Stomach (tissue), 8 donors: ENCODE measurements at regions not wholly inside any gene's neighbourhood (a gene's known extent, or its start where the extent isn't known, plus 50 kb on each side); places are given as distances from the start of the nearest gene placed in this dataset.

ENCODE experiments used
- DNase-seq, 2 donors: peaks; one replicate each; pipeline versions ENCODE4 v3.0.0 to v3.0.0-alpha.2; 2013 to 2019
- H3K27ac ChIP-seq, 5 donors: fragments of 200-600 bp in 4 of 5; sonication (generic) in 4 of 5; one replicate each; pipeline ENCODE4 v1.5.1; 2013 to 2019; ENCODE audit warnings: mild to moderate bottlenecking in 1 of 5, moderate library complexity in 1 of 5
- H3K27me3 ChIP-seq, 3 donors: fragments of 200-600 bp; sonication (generic); one replicate each; pipeline ENCODE4 v1.5.1; 2017 to 2019; ENCODE audit warnings: mixed run types in 1 of 3
- H3K36me3 ChIP-seq, 4 donors: fragments of 200-600 bp; sonication (generic); 1 replicate in 3 of 4; 2 replicates in 1 of 4; pipeline ENCODE4 v1.5.1; 2016 to 2019
- H3K4me1 ChIP-seq, 4 donors: fragments of 200-600 bp; sonication (generic); one replicate each; pipeline ENCODE4 v1.5.1; 2016 to 2019
- H3K4me3 ChIP-seq, 4 donors: fragments of 200-600 bp; sonication (generic) in 3 of 4; one replicate each; pipeline ENCODE4 v1.5.1; 2016 to 2019; ENCODE audit warnings: mild to moderate bottlenecking in 1 of 4
- H3K9me3 ChIP-seq, 4 donors: fragments of 200-600 bp; sonication (generic); one replicate each; pipeline ENCODE4 v1.5.1; 2016 to 2019
- EP300 ChIP-seq: sonication (generic); formaldehyde crosslinking; IDR thresholded peaks from one replicate; pipeline ENCODE4 v1.6.1; 2017; ENCODE audit warnings: antibody characterized with exemption
- POLR2A ChIP-seq, 4 donors: fragments of 450-650 bp; IDR thresholded peaks; one replicate each; pipeline ENCODE4 v1.6.1; 2016; ENCODE audit warnings: antibody characterized with exemption in 4 of 4, control low read depth in 2 of 4, mild to moderate bottlenecking in 1 of 4, moderate library complexity in 1 of 4
- POLR2AphosphoS5 ChIP-seq, 3 donors: sonication (generic); formaldehyde crosslinking; IDR thresholded peaks; one replicate each; pipeline ENCODE4 v1.6.1; 2016; ENCODE audit warnings: antibody characterized with exemption in 3 of 3
- WGBS, 5 donors: extraction: QIAGEN DNeasy Blood & Tissue Kit in 3 of 5; methylation state at CpG; one replicate each; pipeline versions ENCODE4 v1.1.5 to v1.1.7; 2013 to 2018; 5-methylcytosine and 5-hydroxymethylcytosine counted together
- intact Hi-C: fragments of 100-400 bp; cut with DNase I; formaldehyde crosslinking; loops from one replicate; pipeline ENCODE4 v1.15.1; 2023; ENCODE audit warnings: low total_unique reads
- TF ChIP-seq, protein P1 (sequence below), 7 experiments: fragments of 450-650 bp in 4 of 7; fragments of 200-600 bp in 3 of 7; sonication (generic) in 3 of 7; IDR thresholded peaks; one replicate each; pipeline ENCODE4 v1.5.1; 2016 to 2019; ENCODE audit warnings: antibody characterized with exemption in 7 of 7, control low read depth in 2 of 7, mild to moderate bottlenecking in 1 of 7
- donor health status: healthy with polysubstance abuse.
- donor health status: Bipolar disorder and iron deficiency.
- donor health status: healthy.

DNA sequence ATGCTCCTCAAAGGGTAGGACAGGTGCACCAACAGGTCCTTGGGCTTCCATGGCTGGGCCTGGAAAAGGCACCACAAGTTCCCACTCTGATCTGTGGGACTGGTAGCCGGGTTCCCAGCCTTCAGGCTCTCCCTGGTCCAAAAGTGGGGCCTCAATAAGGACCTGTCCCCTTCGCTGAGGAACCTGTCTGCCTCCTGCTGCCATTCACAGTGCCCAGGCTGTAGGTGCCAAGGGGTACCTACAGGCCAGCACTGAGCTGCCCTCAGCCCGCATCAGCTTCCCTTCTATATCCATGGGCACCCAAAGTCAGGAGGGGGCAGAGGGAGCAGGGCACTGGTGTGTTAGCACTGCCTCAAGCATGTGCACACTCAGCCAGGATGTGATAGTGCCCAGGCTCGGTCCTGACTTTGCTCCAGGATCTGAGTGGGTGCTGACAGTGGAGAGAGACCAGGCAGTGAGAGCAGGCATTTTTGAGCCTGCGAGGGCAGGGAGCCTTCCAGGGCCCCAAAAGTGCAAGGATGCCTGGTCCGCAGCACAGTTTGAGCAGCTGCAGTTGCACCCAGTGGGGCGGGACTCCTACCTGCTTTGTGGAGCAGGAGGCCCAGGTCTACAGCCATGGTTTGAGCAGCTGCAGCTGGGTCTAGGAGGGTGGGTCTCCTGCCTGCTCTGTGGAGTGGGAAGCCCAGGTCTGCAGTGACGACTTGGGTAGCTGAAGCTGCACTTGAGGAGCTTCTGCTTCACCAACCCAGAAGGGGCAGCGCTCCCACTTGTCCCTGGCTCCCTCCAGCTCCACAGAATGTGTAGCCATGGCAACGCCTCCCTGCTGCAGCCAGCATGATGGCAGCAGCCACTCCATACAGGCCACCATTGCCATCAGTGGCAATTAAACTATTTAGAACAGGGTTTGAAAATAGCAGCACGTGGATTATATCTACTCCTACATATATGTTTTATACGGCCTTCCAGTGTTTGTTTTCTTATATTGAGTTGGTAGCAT is 376.4 kb downstream of the KCTD8 start:
- no peak overlapping the region for H3K4me3 ChIP-seq
- H3K4me1 ChIP-seq: no peaks in the 10 kb centered on the region
- DNase-seq: no peak
- no peak for TF ChIP-seq POLR2AphosphoS5 (IDR thresholded peaks at IDR 0.05)
- TF ChIP-seq EP300: no peak
- TF ChIP-seq, protein P1, sequence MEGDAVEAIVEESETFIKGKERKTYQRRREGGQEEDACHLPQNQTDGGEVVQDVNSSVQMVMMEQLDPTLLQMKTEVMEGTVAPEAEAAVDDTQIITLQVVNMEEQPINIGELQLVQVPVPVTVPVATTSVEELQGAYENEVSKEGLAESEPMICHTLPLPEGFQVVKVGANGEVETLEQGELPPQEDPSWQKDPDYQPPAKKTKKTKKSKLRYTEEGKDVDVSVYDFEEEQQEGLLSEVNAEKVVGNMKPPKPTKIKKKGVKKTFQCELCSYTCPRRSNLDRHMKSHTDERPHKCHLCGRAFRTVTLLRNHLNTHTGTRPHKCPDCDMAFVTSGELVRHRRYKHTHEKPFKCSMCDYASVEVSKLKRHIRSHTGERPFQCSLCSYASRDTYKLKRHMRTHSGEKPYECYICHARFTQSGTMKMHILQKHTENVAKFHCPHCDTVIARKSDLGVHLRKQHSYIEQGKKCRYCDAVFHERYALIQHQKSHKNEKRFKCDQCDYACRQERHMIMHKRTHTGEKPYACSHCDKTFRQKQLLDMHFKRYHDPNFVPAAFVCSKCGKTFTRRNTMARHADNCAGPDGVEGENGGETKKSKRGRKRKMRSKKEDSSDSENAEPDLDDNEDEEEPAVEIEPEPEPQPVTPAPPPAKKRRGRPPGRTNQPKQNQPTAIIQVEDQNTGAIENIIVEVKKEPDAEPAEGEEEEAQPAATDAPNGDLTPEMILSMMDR (IDR thresholded peaks at IDR 0.05): no peak
- no peak overlapping the region for H3K27ac ChIP-seq
- peaks cover 0 to 16% (median 0%) of the 10 kb centered on the region in 4 donors for H3K9me3 ChIP-seq
- 81 to 89% (median 83%) methylated on average over 7 to 12 of the region's 12 CpGs for WGBS, 5 donors
- intact Hi-C loops: no loop called here
- no peaks in the 10 kb centered on the region for H3K36me3 ChIP-seq
- no peaks in the 10 kb centered on the region for H3K27me3 ChIP-seq

DNA sequence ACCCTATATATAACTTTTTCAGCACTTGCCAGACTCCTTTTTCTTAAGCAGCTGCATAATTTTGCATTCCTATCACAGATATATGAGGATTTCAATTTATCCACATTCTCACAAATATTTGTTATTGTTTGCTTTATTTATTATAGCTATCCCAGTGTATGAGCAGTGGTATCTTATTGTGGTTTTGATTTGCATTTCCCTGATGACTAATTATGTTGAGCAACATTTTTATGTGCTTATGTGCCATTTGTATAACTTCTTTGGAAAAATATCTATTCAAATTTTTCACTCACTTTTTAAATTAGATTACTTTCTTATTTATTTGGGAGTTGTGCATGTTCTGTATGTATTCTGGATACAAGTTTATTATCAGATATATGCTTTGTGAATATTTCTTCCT is 361.9 kb downstream of the KCTD8 start:
- TF ChIP-seq, protein P1 (IDR thresholded peaks at IDR 0.05): no peak
- TF ChIP-seq EP300 (no peak), POLR2A (IDR thresholded peaks at IDR 0.05) (no peak)
- no peaks in the 10 kb centered on the region for H3K36me3 ChIP-seq
- H3K27ac ChIP-seq: no peak overlapping the region
- no peak for DNase-seq
- intact Hi-C loops: no loop called here
- no peaks in the 10 kb centered on the region for H3K9me3 ChIP-seq
- no peak overlapping the region for H3K4me3 ChIP-seq
- no peaks in the 10 kb centered on the region for H3K4me1 ChIP-seq
- no peaks in the 10 kb centered on the region for H3K27me3 ChIP-seq

DNA sequence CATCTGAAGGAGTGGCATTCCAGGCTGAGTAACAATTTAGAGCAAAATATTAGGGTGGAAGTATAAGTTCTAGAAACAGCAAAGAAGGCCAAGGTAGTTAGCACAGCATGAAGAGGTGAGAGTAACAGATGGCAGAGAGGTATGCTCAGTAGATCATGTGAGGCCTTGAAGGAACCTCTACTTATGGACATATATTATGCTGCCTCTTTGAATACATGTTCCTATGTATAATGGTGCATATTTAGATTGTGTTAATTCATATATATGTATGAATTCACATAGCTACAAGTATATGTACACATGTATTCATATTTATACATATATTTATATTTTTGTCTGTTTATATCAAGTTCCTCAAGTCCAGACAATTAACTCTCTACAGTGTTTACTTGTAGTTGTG is 355.2 kb downstream of the KCTD8 start:
- H3K27me3 ChIP-seq: no peaks in the 10 kb centered on the region
- H3K4me3 ChIP-seq: no peak overlapping the region
- no peaks in the 10 kb centered on the region for H3K36me3 ChIP-seq
- intact Hi-C loops: no loop called here
- DNase-seq: no peak
- no peaks in the 10 kb centered on the region for H3K4me1 ChIP-seq
- H3K27ac ChIP-seq: no peak overlapping the region
- TF ChIP-seq, protein P1 (IDR thresholded peaks at IDR 0.05): no peak
- TF ChIP-seq EP300: no peak
- TF ChIP-seq POLR2A (IDR thresholded peaks at IDR 0.05): no peak
- TF ChIP-seq POLR2AphosphoS5 (IDR thresholded peaks at IDR 0.05): no peak
- no peaks in the 10 kb centered on the region for H3K9me3 ChIP-seq

DNA sequence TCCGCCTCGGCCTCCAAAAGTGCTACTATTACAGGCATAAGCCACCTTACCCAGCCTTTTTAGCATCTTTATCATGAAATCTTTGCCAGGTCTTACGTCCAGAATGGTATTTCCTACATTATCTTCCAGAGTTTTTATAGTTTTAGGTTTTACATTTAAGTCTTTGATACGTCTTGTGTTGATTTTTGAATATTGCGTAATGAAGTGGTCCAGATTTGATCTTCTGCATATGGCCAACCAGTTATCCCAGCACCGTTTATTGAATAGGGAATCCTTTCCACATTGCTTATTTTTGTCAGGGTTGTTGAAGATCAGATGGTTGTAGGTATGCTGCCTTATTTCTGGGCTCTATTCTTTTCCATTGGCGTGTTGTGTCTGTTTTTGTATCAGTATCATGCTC is 349.6 kb downstream of the KCTD8 start:
- peaks cover 0 to 8% (median 2%) of the 10 kb centered on the region in 4 donors for H3K9me3 ChIP-seq
- no peak overlapping the region for H3K4me3 ChIP-seq
- H3K36me3 ChIP-seq: no peaks in the 10 kb centered on the region
- no peak for TF ChIP-seq POLR2A (IDR thresholded peaks at IDR 0.05)
- WGBS, 5 donors: 80 to 89% (median 86%) methylated on average over 7 of the region's 7 CpGs
- DNase-seq: no peak
- no peaks in the 10 kb centered on the region for H3K4me1 ChIP-seq
- intact Hi-C loops: no loop called here
- H3K27me3 ChIP-seq: no peaks in the 10 kb centered on the region
- no peak overlapping the region for H3K27ac ChIP-seq

DNA sequence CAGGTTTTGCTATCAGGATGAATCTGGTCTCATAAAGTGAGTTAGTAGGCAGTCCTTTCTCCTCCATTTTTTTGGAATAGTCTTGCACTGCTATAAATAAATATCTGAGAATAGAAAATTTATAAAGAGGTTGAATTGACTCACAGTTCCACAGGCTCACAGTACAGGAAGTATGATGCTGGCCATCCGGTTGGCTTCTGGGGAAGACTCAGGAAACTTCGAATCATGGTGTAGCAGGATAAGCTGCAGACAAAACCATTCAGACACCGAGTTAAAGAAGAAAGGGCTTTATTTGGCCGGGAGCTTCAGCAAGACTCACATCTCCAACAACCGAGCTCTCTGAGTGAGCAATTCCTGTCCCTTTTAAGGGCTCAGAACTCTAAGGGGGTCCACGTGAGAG is 348.2 kb downstream of the KCTD8 start:
- Histone ChIP-seq H3K27ac (no peak overlapping the region), H3K9me3 (peaks cover 0 to 8% (median 2%) of the 10 kb centered on the region in 4 donors), H3K27me3 (no peaks in the 10 kb centered on the region), H3K4me3 (no peak overlapping the region), H3K36me3 (no peaks in the 10 kb centered on the region), H3K4me1 (no peaks in the 10 kb centered on the region)
- 81 to 91% (median 86%) methylated on average over 6 of the region's 6 CpGs for WGBS, 5 donors
- intact Hi-C loops: no loop called here
- TF ChIP-seq EP300 (no peak), POLR2AphosphoS5 (IDR thresholded peaks at IDR 0.05) (no peak), POLR2A (IDR thresholded peaks at IDR 0.05) (no peak)
- TF ChIP-seq, protein P1 (IDR thresholded peaks at IDR 0.05): no peak
- DNase-seq: no peak
